ENCODE measurements at regions not wholly inside any gene's neighbourhood (a gene's known extent, or its start where the extent isn't known, plus 50 kb on each side); places are given as distances from the start of the nearest gene placed in this dataset.

GRCh38 chrX:99371976-99372595 is 1038.0 kb downstream of the PCDH19 start:
- H3K27ac ChIP-seq (ENCODE audit: insufficient read depth, low read length), result no peak overlapping the region
- H2AK5ac ChIP-seq (ENCODE audit: low read depth, low read length), result no peak overlapping the region
- H3K4me3 ChIP-seq (ENCODE audit: insufficient read depth, low read depth, low read length), result no peak overlapping the region
- H3K56ac ChIP-seq (ENCODE audit: extremely low read depth, insufficient read depth, low read length), result no peak overlapping the region
- POLR2A ChIA-PET (ENCODE audit: unreplicated experiment), result no interaction called here
- no peak overlapping the region for H3K18ac ChIP-seq (ENCODE audit: low read depth, low read length)
- H2BK20ac ChIP-seq (ENCODE audit: low read depth, low read length), result no peak overlapping the region
- intact Hi-C loops (cut with micrococcal nuclease), result no loop called here
- no peaks in the 10 kb centered on the region for H3K9me3 ChIP-seq (ENCODE audit: control insufficient read depth, insufficient read depth, low read length)
- no peak overlapping the region for H4K91ac ChIP-seq (ENCODE audit: insufficient read depth, low read depth, low read length)
- H3K36me3 ChIP-seq (ENCODE audit: control insufficient read depth, insufficient read depth, low read length), result no peaks in the 10 kb centered on the region
- no peak overlapping the region for H2BK15ac ChIP-seq (ENCODE audit: low read depth, low read length)
- CTCF ChIA-PET, result no interaction called here
- no peaks in the 10 kb centered on the region for H3K4me1 ChIP-seq (ENCODE audit: control insufficient read depth, insufficient read depth, low read length)
- H4K20me1 ChIP-seq (ENCODE audit: insufficient read depth, low read length), result no peaks in the 10 kb centered on the region
- H3K9ac ChIP-seq (ENCODE audit: low read depth, low read length), result no peak overlapping the region
- WGBS, 2 experiments (ENCODE audit: extremely low coverage in 2 of 2, insufficient read length in 1 of 2), result 76% methylated on average over 9 of the region's 53 CpGs; no CpG with 5 or more reads in 1 of the 2 experiments
- no peak overlapping the region for H3K4ac ChIP-seq (ENCODE audit: low read depth, low read length)
- no peaks in the 10 kb centered on the region for H3K9me1 ChIP-seq (ENCODE audit: insufficient read depth, low read length)
- no peak overlapping the region for H2AK9ac ChIP-seq (replicated peaks; ENCODE audit: low read depth, low read length, poor library complexity)
- ATAC-seq (ENCODE audit: low read depth) (no peak), DNase-seq (no peak)
- H3K23ac ChIP-seq (ENCODE audit: low read depth, low read length), result no peak overlapping the region
- no peak overlapping the region for H3K4me2 ChIP-seq (ENCODE audit: low read depth, low read length)
- no peak overlapping the region for H3K14ac ChIP-seq (replicated peaks; ENCODE audit: low read depth, low read length)
- dilution Hi-C loops (cut with HindIII; ENCODE audit: low sequenced_read_pairs, unreplicated experiment), result no loop called here
- BruUV-seq (replicated peaks), result no TSS peak
- no peaks in the 10 kb centered on the region for H3K27me3 ChIP-seq (ENCODE audit: control insufficient read depth, insufficient read depth, low read length)
- TF ChIP-seq RFX5 (IDR thresholded peaks at IDR 0.05; ENCODE audit: low read depth, low read length) (no peak), MXI1 (IDR thresholded peaks at IDR 0.05; ENCODE audit: borderline replicate concordance, low read depth, low read length) (no peak), USF2 (IDR thresholded peaks at IDR 0.05; ENCODE audit: low read depth, low read length) (no peak), SMC3 (IDR thresholded peaks at IDR 0.05; ENCODE audit: low read depth, low read length) (no peak), FOS (IDR thresholded peaks at IDR 0.05; ENCODE audit: low read depth, low read length) (no peak), POLR2A (IDR thresholded peaks at IDR 0.05; ENCODE audit: low read depth, low read length) (no peak), CTCF (conservative IDR thresholded peaks at IDR 0.05; ENCODE audit: low read depth, low read length) (no peak), RAD21 (IDR thresholded peaks at IDR 0.05; ENCODE audit: low read length) (no peak), BHLHE40 (IDR thresholded peaks at IDR 0.05; ENCODE audit: low read depth, low read length) (no peak), CEBPB (IDR thresholded peaks at IDR 0.05; ENCODE audit: low read depth, low read length) (no peak), MAZ (IDR thresholded peaks at IDR 0.05; ENCODE audit: borderline replicate concordance, low read depth, low read length) (no peak), CHD1 (IDR thresholded peaks at IDR 0.05; ENCODE audit: low read depth, low read length) (no peak), NFE2L2 (IDR thresholded peaks at IDR 0.05; ENCODE audit: low read depth, low read length) (no peak), MAFK (IDR thresholded peaks at IDR 0.05; ENCODE audit: low read depth, low read length) (no peak)
- no peaks in the 10 kb centered on the region for H3K79me1 ChIP-seq (ENCODE audit: low read depth in 1 of 2, low read length in 2 of 2)
- no peak overlapping the region for H4K5ac ChIP-seq (ENCODE audit: low read depth, low read length)
- in situ Hi-C loops (cut with MboI; ENCODE audit: low sequenced_read_pairs), result no loop called here
- no peak overlapping the region for H2BK120ac ChIP-seq (ENCODE audit: low read depth, low read length)
- H4K8ac ChIP-seq (ENCODE audit: low read depth in 2 of 2, low read length in 2 of 2), result no peak overlapping the region
- no peak overlapping the region for H2BK5ac ChIP-seq (ENCODE audit: low read depth, low read length, poor library complexity, severe bottlenecking)
- H2AFZ ChIP-seq (replicated peaks; ENCODE audit: low read length, poor library complexity), result no peak overlapping the region

Data from IMR-90 (cell line).